ENCODE measurements at regions not wholly inside any gene's neighbourhood (a gene's known extent, or its start where the extent isn't known, plus 50 kb on each side); places are given as distances from the start of the nearest gene placed in this dataset.

GRCh38 chr20:60478533-60478932, 520.3 kb downstream of the CDH26 start:
- Histone ChIP-seq H3K27me3 (replicated peaks; ENCODE audit: control insufficient read depth, insufficient read depth, low read length, poor library complexity, severe bottlenecking) (no peaks in the 10 kb centered on the region), H3K4me1 (ENCODE audit: control insufficient read depth, insufficient read depth, low read length, poor library complexity, severe bottlenecking) (no peaks in the 10 kb centered on the region)
- no peak for DNase-seq

GRCh38 chr20:60480950-60481742, 522.9 kb downstream of the CDH26 start:
- no peak for DNase-seq
- H3K9me3 ChIP-seq (ENCODE audit: control insufficient read depth, low read length), result no peaks in the 10 kb centered on the region
- no peaks in the 10 kb centered on the region for H3K27me3 ChIP-seq (replicated peaks; ENCODE audit: control insufficient read depth, insufficient read depth, low read length, poor library complexity, severe bottlenecking)
- H3K36me3 ChIP-seq (ENCODE audit: control insufficient read depth, insufficient read depth, low read length), result no peaks in the 10 kb centered on the region
- no peaks in the 10 kb centered on the region for H3K4me1 ChIP-seq (ENCODE audit: control insufficient read depth, insufficient read depth, low read length, poor library complexity, severe bottlenecking)
- no peak overlapping the region for H3K27ac ChIP-seq (ENCODE audit: insufficient read depth, low read length, poor library complexity, severe bottlenecking)
- H3K4me3 ChIP-seq (ENCODE audit: insufficient read depth, low read depth, low read length, poor library complexity, severe bottlenecking), result no peak overlapping the region

More at GRCh38 chr20:60478533-60478932, 520.3 kb downstream of the CDH26 start:
- Histone ChIP-seq H3K4me3 (ENCODE audit: insufficient read depth, low read depth, low read length, poor library complexity, severe bottlenecking) (no peak overlapping the region), H3K36me3 (ENCODE audit: control insufficient read depth, insufficient read depth, low read length) (no peaks in the 10 kb centered on the region), H3K27ac (ENCODE audit: insufficient read depth, low read length, poor library complexity, severe bottlenecking) (no peak overlapping the region), H3K9me3 (ENCODE audit: control insufficient read depth, low read length) (no peaks in the 10 kb centered on the region)

- H3K27ac ChIP-seq (ENCODE audit: insufficient read depth, low read length, poor library complexity, severe bottlenecking), result no peak overlapping the region
- DNase-seq, result no peak
- H3K4me1 ChIP-seq (ENCODE audit: control insufficient read depth, insufficient read depth, low read length, poor library complexity, severe bottlenecking), result no peaks in the 10 kb centered on the region
- H3K36me3 ChIP-seq (ENCODE audit: control insufficient read depth, insufficient read depth, low read length), result no peaks in the 10 kb centered on the region
- H3K9me3 ChIP-seq (ENCODE audit: control insufficient read depth, low read length), result no peaks in the 10 kb centered on the region
- H3K4me3 ChIP-seq (ENCODE audit: insufficient read depth, low read depth, low read length, poor library complexity, severe bottlenecking), result no peak overlapping the region
- H3K27me3 ChIP-seq (replicated peaks; ENCODE audit: control insufficient read depth, insufficient read depth, low read length, poor library complexity, severe bottlenecking), result no peaks in the 10 kb centered on the region
Observed at GRCh38 chr20:60481743-60482133, 523.5 kb downstream of the CDH26 start.

- H3K9me3 ChIP-seq (ENCODE audit: control insufficient read depth, low read length), result no peaks in the 10 kb centered on the region
- H3K4me3 ChIP-seq (ENCODE audit: insufficient read depth, low read depth, low read length, poor library complexity, severe bottlenecking), result no peak overlapping the region
- H3K27me3 ChIP-seq (replicated peaks; ENCODE audit: control insufficient read depth, insufficient read depth, low read length, poor library complexity, severe bottlenecking), result no peaks in the 10 kb centered on the region
- no peak for DNase-seq
- no peak overlapping the region for H3K27ac ChIP-seq (ENCODE audit: insufficient read depth, low read length, poor library complexity, severe bottlenecking)
- no peaks in the 10 kb centered on the region for H3K4me1 ChIP-seq (ENCODE audit: control insufficient read depth, insufficient read depth, low read length, poor library complexity, severe bottlenecking)
- no peaks in the 10 kb centered on the region for H3K36me3 ChIP-seq (ENCODE audit: control insufficient read depth, insufficient read depth, low read length)
Observed at GRCh38 chr20:60482221-60483008, 524.2 kb downstream of the CDH26 start.

- Histone ChIP-seq H3K4me3 (ENCODE audit: insufficient read depth, low read depth, low read length, poor library complexity, severe bottlenecking) (no peak overlapping the region), H3K36me3 (ENCODE audit: control insufficient read depth, insufficient read depth, low read length) (no peaks in the 10 kb centered on the region), H3K27me3 (replicated peaks; ENCODE audit: control insufficient read depth, insufficient read depth, low read length, poor library complexity, severe bottlenecking) (no peaks in the 10 kb centered on the region), H3K9me3 (ENCODE audit: control insufficient read depth, low read length) (no peaks in the 10 kb centered on the region), H3K4me1 (ENCODE audit: control insufficient read depth, insufficient read depth, low read length, poor library complexity, severe bottlenecking) (no peaks in the 10 kb centered on the region), H3K27ac (ENCODE audit: insufficient read depth, low read length, poor library complexity, severe bottlenecking) (no peak overlapping the region)
- DNase-seq, result no peak
Observed at GRCh38 chr20:60483371-60483770, 525.1 kb downstream of the CDH26 start.

GRCh38 chr20:60484316-60484715, 526.1 kb downstream of the CDH26 start:
- no peaks in the 10 kb centered on the region for H3K36me3 ChIP-seq (ENCODE audit: control insufficient read depth, insufficient read depth, low read length)
- H3K4me1 ChIP-seq (ENCODE audit: control insufficient read depth, insufficient read depth, low read length, poor library complexity, severe bottlenecking), result no peaks in the 10 kb centered on the region
- no peaks in the 10 kb centered on the region for H3K9me3 ChIP-seq (ENCODE audit: control insufficient read depth, low read length)
- no peak overlapping the region for H3K27ac ChIP-seq (ENCODE audit: insufficient read depth, low read length, poor library complexity, severe bottlenecking)
- H3K27me3 ChIP-seq (replicated peaks; ENCODE audit: control insufficient read depth, insufficient read depth, low read length, poor library complexity, severe bottlenecking), result no peaks in the 10 kb centered on the region
- DNase-seq, result no peak
- no peak overlapping the region for H3K4me3 ChIP-seq (ENCODE audit: insufficient read depth, low read depth, low read length, poor library complexity, severe bottlenecking)

- DNase-seq, result no peak
- Histone ChIP-seq H3K27me3 (replicated peaks; ENCODE audit: control insufficient read depth, insufficient read depth, low read length, poor library complexity, severe bottlenecking) (no peaks in the 10 kb centered on the region), H3K27ac (ENCODE audit: insufficient read depth, low read length, poor library complexity, severe bottlenecking) (no peak overlapping the region), H3K4me3 (ENCODE audit: insufficient read depth, low read depth, low read length, poor library complexity, severe bottlenecking) (no peak overlapping the region), H3K9me3 (ENCODE audit: control insufficient read depth, low read length) (no peaks in the 10 kb centered on the region), H3K36me3 (ENCODE audit: control insufficient read depth, insufficient read depth, low read length) (no peaks in the 10 kb centered on the region), H3K4me1 (ENCODE audit: control insufficient read depth, insufficient read depth, low read length, poor library complexity, severe bottlenecking) (no peaks in the 10 kb centered on the region)
Observed at GRCh38 chr20:60485012-60485760, 527.0 kb downstream of the CDH26 start.

GRCh38 chr20:60486315-60486714, 528.1 kb downstream of the CDH26 start:
- Histone ChIP-seq H3K4me1 (ENCODE audit: control insufficient read depth, insufficient read depth, low read length, poor library complexity, severe bottlenecking) (no peaks in the 10 kb centered on the region), H3K36me3 (ENCODE audit: control insufficient read depth, insufficient read depth, low read length) (no peaks in the 10 kb centered on the region), H3K9me3 (ENCODE audit: control insufficient read depth, low read length) (no peaks in the 10 kb centered on the region), H3K27ac (ENCODE audit: insufficient read depth, low read length, poor library complexity, severe bottlenecking) (no peak overlapping the region), H3K4me3 (ENCODE audit: insufficient read depth, low read depth, low read length, poor library complexity, severe bottlenecking) (no peak overlapping the region), H3K27me3 (replicated peaks; ENCODE audit: control insufficient read depth, insufficient read depth, low read length, poor library complexity, severe bottlenecking) (no peaks in the 10 kb centered on the region)
- no peak for DNase-seq

- no peaks in the 10 kb centered on the region for H3K27me3 ChIP-seq (replicated peaks; ENCODE audit: control insufficient read depth, insufficient read depth, low read length, poor library complexity, severe bottlenecking)
- H3K4me1 ChIP-seq (ENCODE audit: control insufficient read depth, insufficient read depth, low read length, poor library complexity, severe bottlenecking), result no peaks in the 10 kb centered on the region
- H3K4me3 ChIP-seq (ENCODE audit: insufficient read depth, low read depth, low read length, poor library complexity, severe bottlenecking), result no peak overlapping the region
- H3K9me3 ChIP-seq (ENCODE audit: control insufficient read depth, low read length), result no peaks in the 10 kb centered on the region
- DNase-seq, result no peak
- no peak overlapping the region for H3K27ac ChIP-seq (ENCODE audit: insufficient read depth, low read length, poor library complexity, severe bottlenecking)
- H3K36me3 ChIP-seq (ENCODE audit: control insufficient read depth, insufficient read depth, low read length), result no peaks in the 10 kb centered on the region
Observed at GRCh38 chr20:60486937-60487336, 528.7 kb downstream of the CDH26 start.

All from effector memory CD4-positive, alpha-beta T cell (primary cell).